Erythroblast (primary cell): ENCODE measurements at regions not wholly inside any gene's neighbourhood (a gene's known extent, or its start where the extent isn't known, plus 50 kb on each side); places are given as distances from the start of the nearest gene placed in this dataset.

Experiments used
- GATA1 ChIP-seq: IDR thresholded peaks from 2 replicates; pipeline ENCODE4 v1.6.1; 2011; ENCODE audit warnings: low read depth, mild to moderate bottlenecking, control low read depth, low read length, moderate library complexity
- POLR2A ChIP-seq: IDR thresholded peaks from 2 replicates; pipeline ENCODE4 v1.6.1; 2011; ENCODE audit warnings: mild to moderate bottlenecking, low read length

GRCh38 chr7:47097431-47097830 is 484.5 kb downstream of the TNS3 start:
- TF ChIP-seq POLR2A (no peak), GATA1 (no peak)
